CD4-positive, alpha-beta T cell treated with Interleukin-12 subunit alpha and Interleukin-12 subunit beta, for 1 hour (primary cell): ENCODE measurements at regions not wholly inside any gene's neighbourhood (a gene's known extent, or its start where the extent isn't known, plus 50 kb on each side); places are given as distances from the start of the nearest gene placed in this dataset.

Experiments
- DNase-seq: peaks from one replicate; pipeline ENCODE4 v3.0.0-alpha.2; 2020

- no peak for DNase-seq
Observed at GRCh38 chr2:103814016-103814415, 1039.9 kb upstream of the POU3F3 start.

- DNase-seq, result no peak
Observed at GRCh38 chr2:103815731-103816130, 1038.2 kb upstream of the POU3F3 start.

- no peak for DNase-seq
Observed at GRCh38 chr2:103817746-103818145, 1036.2 kb upstream of the POU3F3 start.

- DNase-seq, result no peak
Observed at GRCh38 chr2:103818176-103818575, 1035.7 kb upstream of the POU3F3 start.

- DNase-seq, result no peak
Observed at GRCh38 chr2:103819599-103819998, 1034.3 kb upstream of the POU3F3 start.

- no peak for DNase-seq
Observed at GRCh38 chr2:103823847-103824246, 1030.1 kb upstream of the POU3F3 start.

GRCh38 chr2:103847276-103847675, 1006.6 kb upstream of the POU3F3 start:
- DNase-seq, result no peak

- DNase-seq, result no peak
Observed at GRCh38 chr2:103859238-103859637, 994.7 kb upstream of the POU3F3 start.

- no peak for DNase-seq
Observed at GRCh38 chr2:103860016-103860415, 993.9 kb upstream of the POU3F3 start.

GRCh38 chr2:103868396-103868795, 985.5 kb upstream of the POU3F3 start:
- DNase-seq, result no peak

GRCh38 chr2:103873716-103874351, 980.1 kb upstream of the POU3F3 start:
- DNase-seq, result no peak

GRCh38 chr2:103875131-103875530, 978.8 kb upstream of the POU3F3 start:
- no peak for DNase-seq

GRCh38 chr2:103875531-103875930, 978.4 kb upstream of the POU3F3 start:
- no peak for DNase-seq

- DNase-seq, result no peak
Observed at GRCh38 chr2:103876611-103877010, 977.3 kb upstream of the POU3F3 start.

- no peak for DNase-seq
Observed at GRCh38 chr2:103879101-103879500, 974.8 kb upstream of the POU3F3 start.

- no peak for DNase-seq
Observed at GRCh38 chr2:103880081-103880834, 973.7 kb upstream of the POU3F3 start.

GRCh38 chr2:103887625-103888024, 966.3 kb upstream of the POU3F3 start:
- DNase-seq, result no peak

GRCh38 chr2:103896182-103896581, 957.7 kb upstream of the POU3F3 start:
- DNase-seq, result no peak

GRCh38 chr2:103898561-103898960, 955.4 kb upstream of the POU3F3 start:
- DNase-seq, result no peak

- DNase-seq, result no peak
Observed at GRCh38 chr2:103902347-103902746, 951.6 kb upstream of the POU3F3 start.

- DNase-seq, result no peak
Observed at GRCh38 chr2:103921161-103921560, 932.8 kb upstream of the POU3F3 start.

- DNase-seq, result no peak
Observed at GRCh38 chr2:103942199-103942598, 911.7 kb upstream of the POU3F3 start.

GRCh38 chr2:103945083-103945482, 908.8 kb upstream of the POU3F3 start:
- DNase-seq, result no peak
